SU-DHL-6 (cell line): ENCODE measurements at regions not wholly inside any gene's neighbourhood (a gene's known extent, or its start where the extent isn't known, plus 50 kb on each side); places are given as distances from the start of the nearest gene placed in this dataset.

Source experiments
- H2AFZ ChIP-seq: fragments of 200-600 bp; sonication (generic); 2 replicates; pipeline ENCODE4 v1.6.1; 2014; ENCODE audit warnings: low read depth, mild to moderate bottlenecking, moderate library complexity, mixed read lengths, antibody characterized with exemption, low read length; ENCODE audit not compliant: severe bottlenecking
- H3F3A ChIP-seq: fragments of 200-600 bp; shearing (Covaris generic); 2 replicates; pipeline ENCODE4 v1.6.0; 2016; ENCODE audit warnings: antibody characterized with exemption, mild to moderate bottlenecking; ENCODE audit not compliant: insufficient read depth
- H3K27ac ChIP-seq: fragments of 200-600 bp; sonication (generic); 2 replicates; pipeline ENCODE4 v1.5.1; 2016; ENCODE audit warnings: low read depth, mild to moderate bottlenecking, low read length, moderate library complexity, mixed read lengths
- H3K27me3 ChIP-seq: fragments of 200-600 bp; sonication (generic), shearing (Covaris generic); 2 replicates; pipeline ENCODE4 v1.6.0; 2014; ENCODE audit warnings: mild to moderate bottlenecking, low read length
- H3K36me3 ChIP-seq: fragments of 200-600 bp; sonication (generic); 2 replicates; pipeline ENCODE4 v1.6.1; 2014; ENCODE audit warnings: mild to moderate bottlenecking, low read length, mixed read lengths
- H3K4me2 ChIP-seq: fragments of 300-600, 200-600 bp; shearing (Covaris generic), sonication (generic); 2 replicates; pipeline ENCODE4 v1.6.0; 2014; ENCODE audit warnings: low read length, low read depth, mild to moderate bottlenecking; ENCODE audit not compliant: poor library complexity, severe bottlenecking
- H3K4me3 ChIP-seq: fragments of 200-600 bp; sonication (generic); 2 replicates; pipeline ENCODE4 v1.5.1; 2014; ENCODE audit warnings: antibody characterized with exemption, low read length, mild to moderate bottlenecking, mixed read lengths; ENCODE audit not compliant: insufficient read depth, poor library complexity, severe bottlenecking
- H3K79me2 ChIP-seq: fragments of 200-600 bp; sonication (generic); 2 replicates; pipeline ENCODE4 v1.6.1; 2014; ENCODE audit warnings: mild to moderate bottlenecking, low read length, moderate library complexity; ENCODE audit not compliant: insufficient read depth
- H3K9ac ChIP-seq: fragments of 200-600 bp; sonication (generic); 2 replicates; pipeline ENCODE4 v1.7.0; 2014; ENCODE audit warnings: mild to moderate bottlenecking, low read length
- H3K9me2 ChIP-seq: fragments of 200-600 bp; sonication (generic); replicated peaks from 2 replicates; pipeline ENCODE4 v1.6.1; 2014; ENCODE audit warnings: low read length; ENCODE audit not compliant: insufficient read depth
- H3K9me3 ChIP-seq: fragments of 200-600 bp; sonication (generic); 2 replicates; pipeline ENCODE4 v1.6.1; 2014; ENCODE audit warnings: low read length, mixed read lengths; ENCODE audit not compliant: insufficient read depth
- H4K20me1 ChIP-seq: fragments of 200-600 bp; sonication (generic); 2 replicates; pipeline ENCODE4 v1.6.1; 2014; ENCODE audit warnings: low read depth, mild to moderate bottlenecking, antibody characterized with exemption, low read length, moderate library complexity, mixed read lengths
- EZH2phosphoT487 ChIP-seq: fragments of 200-600 bp; sonication (generic), shearing (Covaris generic); conservative IDR thresholded peaks from 2 replicates; pipeline ENCODE4 v1.6.1; 2018; ENCODE audit warnings: mild to moderate bottlenecking, antibody characterized with exemption, low read length, moderate library complexity, mixed read lengths
- TF ChIP-seq, protein P1 (sequence below): fragments of 200-600 bp; sonication (generic); IDR thresholded peaks from one replicate; pipeline ENCODE4 v1.5.1; 2017; ENCODE audit warnings: antibody characterized with exemption, mild to moderate bottlenecking, low read length, moderate library complexity; ENCODE audit not compliant: insufficient read depth, poor library complexity, severe bottlenecking

DNA sequence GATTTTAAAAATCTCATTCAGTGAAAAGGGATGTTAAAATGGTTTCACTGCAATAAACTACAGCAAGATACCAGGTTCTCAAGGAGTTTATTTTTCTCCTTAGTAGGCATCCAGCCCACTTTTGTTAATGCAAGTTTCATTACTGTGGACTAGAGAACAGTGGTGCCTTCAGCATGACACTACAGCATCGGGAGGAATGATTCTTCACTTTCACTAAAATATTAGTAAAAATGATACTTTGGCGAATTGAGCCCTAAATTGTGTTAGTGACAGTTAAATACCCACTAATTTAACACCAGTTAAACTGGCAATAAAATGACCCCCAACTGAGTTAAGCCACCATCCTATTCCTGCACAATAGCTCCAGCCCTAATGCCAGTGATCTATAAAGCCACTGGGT lies 152.2 kb upstream of the MPDZ start:
- no peaks in the 10 kb centered on the region for H3F3A ChIP-seq
- H3K27me3 ChIP-seq: no peaks in the 10 kb centered on the region
- no peak overlapping the region for H3K9ac ChIP-seq
- H3K36me3 ChIP-seq: no peaks in the 10 kb centered on the region
- H3K9me3 ChIP-seq: no peaks in the 10 kb centered on the region
- no peak overlapping the region for H3K4me3 ChIP-seq
- TF ChIP-seq, protein P1, sequence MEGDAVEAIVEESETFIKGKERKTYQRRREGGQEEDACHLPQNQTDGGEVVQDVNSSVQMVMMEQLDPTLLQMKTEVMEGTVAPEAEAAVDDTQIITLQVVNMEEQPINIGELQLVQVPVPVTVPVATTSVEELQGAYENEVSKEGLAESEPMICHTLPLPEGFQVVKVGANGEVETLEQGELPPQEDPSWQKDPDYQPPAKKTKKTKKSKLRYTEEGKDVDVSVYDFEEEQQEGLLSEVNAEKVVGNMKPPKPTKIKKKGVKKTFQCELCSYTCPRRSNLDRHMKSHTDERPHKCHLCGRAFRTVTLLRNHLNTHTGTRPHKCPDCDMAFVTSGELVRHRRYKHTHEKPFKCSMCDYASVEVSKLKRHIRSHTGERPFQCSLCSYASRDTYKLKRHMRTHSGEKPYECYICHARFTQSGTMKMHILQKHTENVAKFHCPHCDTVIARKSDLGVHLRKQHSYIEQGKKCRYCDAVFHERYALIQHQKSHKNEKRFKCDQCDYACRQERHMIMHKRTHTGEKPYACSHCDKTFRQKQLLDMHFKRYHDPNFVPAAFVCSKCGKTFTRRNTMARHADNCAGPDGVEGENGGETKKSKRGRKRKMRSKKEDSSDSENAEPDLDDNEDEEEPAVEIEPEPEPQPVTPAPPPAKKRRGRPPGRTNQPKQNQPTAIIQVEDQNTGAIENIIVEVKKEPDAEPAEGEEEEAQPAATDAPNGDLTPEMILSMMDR: no peak
- TF ChIP-seq EZH2phosphoT487: no peak
- H4K20me1 ChIP-seq: no peaks in the 10 kb centered on the region
- no peaks in the 10 kb centered on the region for H3K9me2 ChIP-seq
- no peak overlapping the region for H2AFZ ChIP-seq
- H3K27ac ChIP-seq: no peak overlapping the region
- no peak overlapping the region for H3K4me2 ChIP-seq
- H3K79me2 ChIP-seq: no peaks in the 10 kb centered on the region

DNA sequence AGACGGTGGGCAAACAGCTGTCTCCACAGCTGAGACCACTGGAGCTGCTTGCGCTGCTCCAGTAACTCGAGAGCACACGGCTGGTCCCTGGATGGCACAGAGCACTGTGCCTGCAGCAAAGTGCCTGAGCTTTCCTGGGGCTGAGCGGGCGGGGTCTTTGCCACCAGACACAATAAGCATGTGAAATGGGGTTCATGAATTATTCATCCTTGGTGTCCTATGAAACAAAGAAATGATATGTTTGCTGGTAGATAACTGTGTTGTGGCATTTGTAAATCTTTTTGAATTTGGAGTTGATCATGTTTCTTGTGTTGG lies 151.7 kb upstream of the MPDZ start:
- Histone ChIP-seq H3K79me2 (no peaks in the 10 kb centered on the region), H3K36me3 (no peaks in the 10 kb centered on the region), H3K9me3 (no peaks in the 10 kb centered on the region), H3K4me3 (no peak overlapping the region), H3F3A (no peaks in the 10 kb centered on the region), H3K4me2 (no peak overlapping the region), H4K20me1 (no peaks in the 10 kb centered on the region), H3K27ac (no peak overlapping the region), H3K27me3 (no peaks in the 10 kb centered on the region), H3K9ac (no peak overlapping the region), H2AFZ (no peak overlapping the region), H3K9me2 (no peaks in the 10 kb centered on the region)
- TF ChIP-seq EZH2phosphoT487: no peak
- TF ChIP-seq, protein P1: no peak

DNA sequence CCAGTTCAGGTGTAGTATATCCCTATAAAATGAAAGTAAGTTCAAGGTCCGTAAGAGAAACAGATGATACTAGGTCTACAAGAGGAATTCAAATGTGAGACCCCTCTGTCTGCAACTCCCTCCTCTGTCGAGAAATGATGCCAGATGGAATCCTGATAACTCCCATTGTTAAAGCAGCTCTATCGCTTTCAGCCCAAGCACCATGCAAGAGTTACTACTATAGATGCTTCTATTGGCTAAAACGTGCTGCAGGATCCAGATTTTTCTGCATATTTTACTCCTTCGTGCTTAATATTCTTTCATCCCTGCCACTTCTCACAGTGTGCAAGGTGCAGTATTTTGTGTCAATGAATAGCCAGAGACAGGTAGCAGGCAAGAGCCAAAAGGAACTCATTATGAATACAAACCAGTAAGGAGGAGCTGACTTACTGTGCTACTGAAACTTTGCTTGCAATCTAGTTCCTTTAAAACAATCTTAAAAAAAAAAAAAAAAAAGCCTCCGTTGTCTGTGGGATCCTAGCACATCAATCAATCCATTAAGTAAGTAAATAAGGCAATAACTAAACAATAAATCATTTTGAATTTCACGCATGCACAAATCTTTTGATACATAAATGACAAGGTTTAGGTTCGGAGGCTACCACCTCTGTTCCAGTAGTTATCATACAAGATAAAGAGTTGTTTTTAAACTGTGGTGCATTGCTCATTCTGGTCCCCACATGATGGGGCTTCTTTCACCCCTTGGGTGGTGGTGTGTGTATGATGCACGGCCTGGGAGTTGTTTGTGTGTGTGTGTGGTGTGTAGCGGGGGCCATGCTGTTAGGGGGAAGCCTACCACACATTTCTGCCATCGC lies 151.1 kb upstream of the MPDZ start:
- Histone ChIP-seq H3K4me3 (no peak overlapping the region), H3K9me3 (no peaks in the 10 kb centered on the region), H3K36me3 (no peaks in the 10 kb centered on the region), H3K4me2 (no peak overlapping the region), H4K20me1 (no peaks in the 10 kb centered on the region), H3K27ac (no peak overlapping the region), H3K9me2 (no peaks in the 10 kb centered on the region), H3K79me2 (no peaks in the 10 kb centered on the region), H3K9ac (no peak overlapping the region), H3K27me3 (no peaks in the 10 kb centered on the region), H2AFZ (no peak overlapping the region), H3F3A (no peaks in the 10 kb centered on the region)
- TF ChIP-seq, protein P1: no peak
- TF ChIP-seq EZH2phosphoT487: no peak
